Left cardiac atrium (tissue), 4 donors: ENCODE measurements at regions not wholly inside any gene's neighbourhood (a gene's known extent, or its start where the extent isn't known, plus 50 kb on each side); places are given as distances from the start of the nearest gene placed in this dataset.
"Not testable (repeated sequence)": the region's sequence is repeated elsewhere in the genome, so short reads cannot be mapped to it uniquely, and the experiment has no call there.

Source experiments
- ATAC-seq, 2 donors: fragments of 200-7000 bp; cut with Tn5 transposase; one replicate each; pipeline ENCODE4 v1.9.1; 2020; ENCODE audit warnings: mild to moderate bottlenecking in 2 of 2, moderate library complexity in 2 of 2
- DNase-seq: peaks from one replicate; pipeline ENCODE4 v3.0.0-alpha.2; 2020
- intact Hi-C, 2 donors: fragments of 100-400 bp; cut with DNase I; formaldehyde crosslinking; loops; one replicate each; pipeline versions ENCODE4 v1.14.1 to v1.15.1; 2022 to 2023
- donor health status: DM: no; HTN: yes; CAD: no.
- donor health status: DM: no; HTN: yes; CAD: no; lungs with severe emphysema.
- donor health status: DM: yes; HTN: yes; CAD: no.
- donor health status: Dilated cardiomyopathy.

GRCh38 chr3:118618247-118619040 is 416.2 kb downstream of the IGSF11 start:
- ATAC-seq (no peak), DNase-seq (no peak)
- intact Hi-C loops: no loop called here

GRCh38 chr3:118626453-118626852 is 408.2 kb downstream of the IGSF11 start:
- ATAC-seq (no peak), DNase-seq (no peak)
- intact Hi-C loops: no loop called here

GRCh38 chr3:118628704-118629341 is 405.8 kb downstream of the IGSF11 start:
- ATAC-seq (peak; percentile 72 to 83), DNase-seq (peak; percentile 36)
- intact Hi-C loops: no loop called here

DNA sequence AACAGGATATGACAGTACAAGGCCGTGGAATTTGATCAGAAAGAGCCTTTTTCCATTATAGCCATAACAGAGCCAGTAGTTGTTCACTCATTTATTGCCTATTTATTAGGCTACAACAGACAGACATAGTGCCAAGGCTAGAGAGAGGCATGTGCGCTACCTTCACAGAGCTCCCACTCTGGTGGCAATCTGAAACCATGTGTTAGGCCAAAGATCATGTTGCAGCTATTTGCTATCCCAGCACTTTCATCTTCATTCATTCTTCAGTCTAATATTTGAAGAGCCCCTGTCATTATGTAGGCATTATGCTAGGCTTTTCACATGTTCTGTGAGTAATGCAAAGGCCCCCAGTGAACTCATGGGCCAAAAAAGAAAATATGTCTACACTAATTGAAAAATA is 404.8 kb downstream of the IGSF11 start:
- DNase-seq: no peak
- ATAC-seq: no peak
- intact Hi-C loops: no loop called here

DNA sequence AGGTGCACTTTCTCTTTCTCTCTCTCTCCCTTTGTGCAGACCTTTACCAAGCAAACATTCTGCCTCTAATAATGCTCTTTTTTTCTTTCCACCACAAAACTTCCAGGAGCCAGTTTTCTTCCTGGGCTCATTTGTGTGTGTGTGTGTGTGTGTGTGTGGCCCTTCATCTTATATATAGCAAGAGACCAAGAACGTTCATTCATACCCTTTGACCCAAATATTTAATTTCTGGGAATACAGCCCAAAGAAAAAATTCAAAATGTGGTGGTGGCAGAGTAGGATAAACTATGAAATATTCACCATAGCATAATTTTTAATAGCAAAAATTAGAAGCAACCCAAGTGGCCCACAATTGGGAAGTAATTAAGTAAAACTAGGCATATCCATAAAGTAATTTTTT is 398.9 kb downstream of the IGSF11 start:
- no peak for ATAC-seq
- intact Hi-C loops: no loop called here

DNA sequence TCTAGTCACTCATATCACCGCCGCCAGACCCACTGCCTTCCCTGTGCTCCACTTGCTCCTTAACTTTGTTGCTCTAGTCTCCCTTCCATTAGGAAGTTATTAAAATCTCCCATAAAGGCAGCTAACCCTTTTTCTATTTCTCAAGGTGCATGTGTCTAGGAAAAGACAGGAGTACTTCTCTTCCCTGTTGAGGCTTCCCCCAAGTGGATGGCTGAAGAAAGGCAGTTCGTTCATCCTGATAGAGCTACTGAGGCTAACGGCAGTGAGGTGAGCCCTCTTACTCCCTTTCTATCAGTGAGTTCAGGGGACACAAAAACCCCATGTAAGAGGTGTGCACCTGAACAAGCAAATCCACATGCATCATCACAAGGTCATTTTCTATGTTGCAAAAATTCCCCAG is 397.8 kb downstream of the IGSF11 start:
- DNase-seq: no peak
- no peak for ATAC-seq
- intact Hi-C loops: no loop called here

More for the DNA sequence above, 398.9 kb downstream of the IGSF11 start:
- DNase-seq: no peak

GRCh38 chr3:118637846-118638245 is 396.8 kb downstream of the IGSF11 start:
- intact Hi-C loops: no loop called here
- no peak for DNase-seq
- no peak for ATAC-seq

GRCh38 chr3:118641608-118642007 is 393.0 kb downstream of the IGSF11 start:
- intact Hi-C loops: no loop called here
- DNase-seq (no peak), ATAC-seq (no peak)

DNA sequence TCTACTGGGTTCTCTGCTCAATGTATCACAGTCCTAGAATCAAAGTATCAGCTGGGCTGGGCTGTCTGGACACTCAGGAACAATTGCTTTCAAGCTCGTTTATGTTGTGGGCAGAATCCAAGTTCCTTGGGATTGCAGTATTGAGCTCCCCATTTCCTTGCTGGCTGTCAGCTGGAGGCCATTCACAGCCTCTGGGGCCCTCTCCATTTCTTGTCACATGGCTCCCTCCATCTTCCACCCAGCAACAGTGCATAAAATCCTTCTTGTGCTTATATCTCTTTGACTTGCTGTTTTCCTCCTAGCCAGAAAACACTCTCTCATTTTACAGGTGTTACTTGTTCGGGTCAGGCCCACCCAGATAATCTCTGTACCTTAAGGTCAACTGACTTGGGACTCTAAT is 363.5 kb downstream of the IGSF11 start:
- intact Hi-C loops: no loop called here
- DNase-seq: no peak
- ATAC-seq: no peak

DNA sequence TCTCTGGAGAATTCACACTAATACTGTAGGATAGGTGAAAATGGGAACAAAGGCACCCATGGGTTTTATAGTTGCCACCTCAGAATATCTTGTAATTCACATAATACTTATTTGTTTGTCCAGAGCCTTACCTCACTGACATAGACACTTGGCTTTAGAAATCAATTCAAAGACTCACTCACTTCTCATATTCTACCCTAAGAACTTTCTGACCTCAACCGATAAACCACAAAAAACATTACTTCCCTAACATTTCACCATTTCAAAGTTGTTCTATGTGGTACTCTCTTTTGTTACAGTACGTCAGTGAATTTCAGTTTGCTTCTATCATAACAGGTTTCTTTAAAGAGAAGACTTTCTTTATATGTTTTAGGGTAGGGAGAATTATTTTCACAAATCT is 359.3 kb downstream of the IGSF11 start:
- intact Hi-C loops: no loop called here
- ATAC-seq: no peak
- no peak for DNase-seq

- DNase-seq, intact Hi-C loops, ATAC-seq: not testable (repeated sequence)
Measured at GRCh38 chr3:118678663-118679062, 356.0 kb downstream of the IGSF11 start.

DNA sequence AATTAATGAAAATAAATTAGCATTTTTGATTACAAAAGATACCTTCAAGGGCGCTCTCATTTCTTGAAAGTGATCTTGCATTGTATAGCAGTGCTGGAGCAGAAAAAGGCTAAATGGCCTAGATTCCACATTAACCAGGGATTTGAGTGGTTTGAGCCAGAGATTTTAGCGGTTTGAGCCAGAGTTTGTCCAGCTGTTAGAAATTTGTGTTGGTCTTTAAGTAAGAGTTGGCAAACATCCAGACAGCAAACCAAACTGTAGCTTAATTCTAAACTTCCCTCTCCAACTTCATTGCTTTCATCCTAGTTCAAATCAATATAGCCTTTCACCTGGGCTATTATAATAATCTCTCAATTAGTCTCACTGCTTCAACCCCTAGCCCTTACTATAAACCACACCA is 351.7 kb downstream of the IGSF11 start:
- DNase-seq (no peak), ATAC-seq (no peak)
- intact Hi-C loops: no loop called here

DNA sequence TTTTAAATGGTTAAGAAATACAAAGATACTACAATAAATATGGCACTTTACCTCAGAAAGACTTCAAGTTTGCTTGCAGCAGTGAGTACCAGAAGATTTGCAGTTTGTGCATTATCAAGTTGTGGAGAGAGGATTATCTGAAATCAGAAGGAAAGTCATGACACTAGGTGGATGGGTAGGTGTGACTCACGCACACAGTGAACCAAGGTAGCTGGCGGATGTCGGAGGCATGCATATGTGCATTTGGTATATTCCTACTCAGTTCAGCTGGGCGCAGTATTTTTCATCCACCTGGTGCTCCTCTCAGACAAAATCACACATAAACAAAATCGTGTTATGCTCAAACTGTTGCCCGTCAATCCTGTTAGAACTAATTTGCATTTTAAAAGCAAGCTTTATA is 351.0 kb downstream of the IGSF11 start:
- ATAC-seq: no peak
- no peak for DNase-seq
- intact Hi-C loops: no loop called here

- no peak for ATAC-seq
- DNase-seq: no peak
- intact Hi-C loops: no loop called here
Measured at GRCh38 chr3:118688396-118688884, 346.2 kb downstream of the IGSF11 start.

DNA sequence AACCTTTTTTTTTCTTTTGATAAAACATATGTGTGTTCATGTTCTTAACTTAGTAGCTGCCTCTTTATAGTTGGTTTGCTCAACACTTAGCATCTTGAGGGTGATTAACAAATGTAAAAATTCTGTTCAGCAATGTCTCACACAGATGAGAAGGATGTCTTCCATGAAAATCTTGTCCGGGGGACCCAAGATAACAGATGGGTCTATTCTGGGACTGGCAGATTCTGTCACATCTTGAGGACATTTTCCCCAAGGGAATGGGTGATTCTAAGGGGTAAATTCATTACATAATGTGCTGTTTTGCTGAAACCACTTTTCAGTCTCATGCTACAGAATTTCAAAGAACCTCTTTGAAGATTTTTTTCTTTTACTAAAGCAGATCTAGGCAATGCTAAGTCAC is 342.2 kb downstream of the IGSF11 start:
- DNase-seq: no peak

DNA sequence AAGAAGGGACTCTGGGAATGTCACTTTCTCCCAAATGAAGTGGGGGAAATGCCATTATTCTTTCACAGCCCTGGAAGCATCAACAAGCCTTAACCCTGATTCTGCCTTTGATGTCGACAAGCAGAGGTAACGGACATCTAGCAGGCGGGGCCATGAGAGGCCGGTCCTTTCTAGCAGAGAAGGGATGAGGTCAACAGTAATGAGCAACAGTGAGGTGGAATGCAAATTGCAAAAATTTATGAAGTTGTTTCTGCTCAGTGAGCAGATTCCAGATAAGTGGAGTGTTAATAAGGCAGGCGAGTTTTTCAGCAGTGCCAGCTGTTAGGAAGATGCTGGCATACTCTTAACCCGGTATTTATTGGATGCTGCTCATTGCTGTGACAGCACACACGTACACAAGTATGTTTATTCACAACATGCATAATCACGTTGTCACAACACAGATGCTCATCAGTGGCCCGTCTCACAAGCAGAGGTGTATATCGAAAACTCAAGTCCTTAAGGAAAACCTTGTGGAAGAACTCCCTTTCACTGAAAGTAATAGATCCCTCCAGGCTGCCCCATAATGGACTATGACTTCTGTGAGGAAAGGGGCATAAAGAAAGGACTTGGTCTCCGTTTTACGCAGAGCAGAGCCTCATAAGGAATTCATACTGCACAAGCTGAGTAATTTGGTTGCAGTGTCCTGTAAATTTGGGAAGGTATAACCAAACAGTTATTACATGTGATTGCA is 329.0 kb downstream of the IGSF11 start:
- no peak for ATAC-seq
- intact Hi-C loops: no loop called here
- DNase-seq: no peak

More for the DNA sequence above, 342.2 kb downstream of the IGSF11 start:
- ATAC-seq: no peak
- intact Hi-C loops: no loop called here

GRCh38 chr3:118707991-118708390 is 326.7 kb downstream of the IGSF11 start:
- intact Hi-C loops: no loop called here
- DNase-seq (no peak), ATAC-seq (no peak)

- intact Hi-C loops: no loop called here
- no peak for ATAC-seq
- no peak for DNase-seq
Measured at GRCh38 chr3:118710532-118710931, 324.1 kb downstream of the IGSF11 start.

DNA sequence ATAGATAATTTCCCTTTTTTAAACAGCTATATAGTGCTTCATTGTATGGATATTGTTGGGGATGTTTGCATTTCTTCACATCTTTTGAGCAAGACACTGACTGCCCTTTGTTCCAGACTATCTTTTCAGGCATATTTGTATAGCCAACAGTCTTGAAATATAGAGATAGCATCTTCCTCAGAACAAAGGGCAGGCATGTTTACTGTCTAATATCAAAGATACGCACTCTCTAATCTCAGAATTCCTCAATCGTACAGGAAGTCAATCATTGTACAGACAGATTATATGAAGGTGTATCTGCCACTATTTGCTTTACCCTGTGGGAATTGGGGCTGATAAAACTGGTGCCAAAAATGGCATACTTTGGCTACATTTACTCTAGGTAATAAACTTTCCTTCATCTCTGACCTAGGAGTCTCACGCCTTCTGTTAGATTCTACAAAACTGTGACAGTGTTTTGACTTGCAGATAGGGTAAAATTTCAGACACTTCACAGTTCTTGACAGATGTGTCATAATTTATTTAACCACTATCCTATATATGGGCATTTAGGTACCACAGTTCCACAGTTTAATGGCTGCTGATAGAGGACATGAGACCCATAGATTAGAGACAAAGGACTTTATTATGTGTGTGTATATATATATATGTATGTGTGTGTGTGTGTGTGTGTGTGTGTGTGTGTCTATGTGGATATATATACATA is 321.0 kb downstream of the IGSF11 start:
- DNase-seq: no peak
- intact Hi-C loops: no loop called here
- ATAC-seq: no peak

DNA sequence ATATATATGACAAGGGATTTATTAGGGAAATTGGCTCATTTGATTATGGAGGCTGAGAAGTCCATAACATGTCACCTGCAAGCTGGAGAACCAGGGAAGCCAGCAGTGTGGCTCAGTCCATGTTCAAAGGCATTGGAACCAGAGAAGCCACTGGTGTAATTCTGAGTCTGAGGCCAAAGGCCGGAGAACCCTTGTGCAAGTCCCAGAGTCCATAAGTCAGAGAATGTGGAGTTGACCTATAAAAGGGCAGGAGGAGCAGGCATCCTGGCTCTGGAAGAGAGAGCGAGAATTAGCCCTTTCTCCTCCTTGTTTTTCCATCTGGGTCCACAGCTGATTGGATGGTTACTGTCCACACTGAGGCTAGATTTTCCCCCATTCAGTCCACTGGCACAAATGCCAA is 319.8 kb downstream of the IGSF11 start:
- ATAC-seq: no peak
- DNase-seq: no peak
- intact Hi-C loops: no loop called here
